T-helper 2 cell treated with Interferon-gamma antibody and Interleukin-4, amounts not matched to agents 5 μg/mL and 100 μg/mL, for 36 hours (primary cell): ENCODE measurements at regions not wholly inside any gene's neighbourhood (a gene's known extent, or its start where the extent isn't known, plus 50 kb on each side); places are given as distances from the start of the nearest gene placed in this dataset.

Experiments used
- DNase-seq: peaks from one replicate; pipeline ENCODE4 v3.0.0; 2021; ENCODE audit warnings: low spot score
- H3K27ac Mint-ChIP-seq: one replicate; pipeline ENCODE4 v1.8.0; 2021; ENCODE audit warnings: mild to moderate bottlenecking, mixed read lengths
- H3K27me3 Mint-ChIP-seq: one replicate; pipeline ENCODE4 v1.8.0; 2021; ENCODE audit warnings: low read depth, mixed read lengths
- H3K36me3 Mint-ChIP-seq: one replicate; pipeline ENCODE4 v1.8.0; 2021; ENCODE audit warnings: low read depth, mixed read lengths
- H3K4me1 Mint-ChIP-seq: one replicate; pipeline ENCODE4 v1.8.0; 2021; ENCODE audit warnings: low read depth, mixed read lengths
- H3K4me3 Mint-ChIP-seq: one replicate; pipeline ENCODE4 v1.8.0; 2022; ENCODE audit warnings: mild to moderate bottlenecking, moderate library complexity, mixed read lengths
- H3K9me3 Mint-ChIP-seq: one replicate; pipeline ENCODE4 v1.8.0; 2021; ENCODE audit warnings: mixed read lengths

GRCh38 chr21:23398726-23399125, 2208.6 kb downstream of the MRPL39 start:
- Mint-ChIP-seq H3K4me3 (no peak overlapping the region), H3K36me3 (no peaks in the 10 kb centered on the region), H3K27ac (no peak overlapping the region), H3K4me1 (no peaks in the 10 kb centered on the region), H3K9me3 (no peaks in the 10 kb centered on the region), H3K27me3 (no peaks in the 10 kb centered on the region)
- DNase-seq, result no peak

- no peaks in the 10 kb centered on the region for H3K27me3 Mint-ChIP-seq
- no peak overlapping the region for H3K27ac Mint-ChIP-seq
- H3K4me1 Mint-ChIP-seq, result no peaks in the 10 kb centered on the region
- no peak for DNase-seq
- H3K9me3 Mint-ChIP-seq, result no peaks in the 10 kb centered on the region
- H3K36me3 Mint-ChIP-seq, result no peaks in the 10 kb centered on the region
- H3K4me3 Mint-ChIP-seq, result no peak overlapping the region
These were observed 2212.8 kb downstream of the MRPL39 start for GRCh38 chr21:23394458-23394857.

- no peaks in the 10 kb centered on the region for H3K36me3 Mint-ChIP-seq
- H3K27ac Mint-ChIP-seq, result no peak overlapping the region
- H3K27me3 Mint-ChIP-seq, result no peaks in the 10 kb centered on the region
- no peaks in the 10 kb centered on the region for H3K9me3 Mint-ChIP-seq
- no peak overlapping the region for H3K4me3 Mint-ChIP-seq
- no peak for DNase-seq
- H3K4me1 Mint-ChIP-seq, result no peaks in the 10 kb centered on the region
These were observed 2222.6 kb downstream of the MRPL39 start for GRCh38 chr21:23384679-23385078.

- Mint-ChIP-seq H3K27me3 (no peaks in the 10 kb centered on the region), H3K4me1 (no peaks in the 10 kb centered on the region), H3K9me3 (peaks cover 7% of the 10 kb centered on the region), H3K36me3 (no peaks in the 10 kb centered on the region), H3K27ac (no peak overlapping the region), H3K4me3 (no peak overlapping the region)
- no peak for DNase-seq
These were observed 2233.1 kb downstream of the MRPL39 start for GRCh38 chr21:23374155-23374554.

GRCh38 chr21:23356905-23357304, 2250.4 kb downstream of the MRPL39 start:
- H3K4me3 Mint-ChIP-seq, result no peak overlapping the region
- H3K4me1 Mint-ChIP-seq, result no peaks in the 10 kb centered on the region
- peaks cover 12% of the 10 kb centered on the region for H3K9me3 Mint-ChIP-seq
- no peak for DNase-seq
- H3K27ac Mint-ChIP-seq, result no peak overlapping the region
- H3K36me3 Mint-ChIP-seq, result no peaks in the 10 kb centered on the region
- no peaks in the 10 kb centered on the region for H3K27me3 Mint-ChIP-seq

- Mint-ChIP-seq H3K9me3 (peaks cover 4% of the 10 kb centered on the region), H3K27me3 (no peaks in the 10 kb centered on the region), H3K36me3 (no peaks in the 10 kb centered on the region), H3K4me3 (no peak overlapping the region), H3K27ac (no peak overlapping the region), H3K4me1 (no peaks in the 10 kb centered on the region)
- DNase-seq, result no peak
These were observed 2291.1 kb downstream of the MRPL39 start for GRCh38 chr21:23316190-23316589.

GRCh38 chr21:23308741-23309140, 2298.5 kb downstream of the MRPL39 start:
- Mint-ChIP-seq H3K4me1 (no peaks in the 10 kb centered on the region), H3K36me3 (no peaks in the 10 kb centered on the region), H3K27ac (no peak overlapping the region), H3K4me3 (no peak overlapping the region), H3K9me3 (peaks cover 5% of the 10 kb centered on the region), H3K27me3 (no peaks in the 10 kb centered on the region)
- DNase-seq, result no peak

- no peaks in the 10 kb centered on the region for H3K4me1 Mint-ChIP-seq
- H3K4me3 Mint-ChIP-seq, result no peak overlapping the region
- H3K36me3 Mint-ChIP-seq, result no peaks in the 10 kb centered on the region
- no peaks in the 10 kb centered on the region for H3K27me3 Mint-ChIP-seq
- H3K9me3 Mint-ChIP-seq, result peaks cover 4% of the 10 kb centered on the region
- H3K27ac Mint-ChIP-seq, result no peak overlapping the region
- no peak for DNase-seq
These were observed 2300.2 kb downstream of the MRPL39 start for GRCh38 chr21:23307065-23307464.

- no peak for DNase-seq
- no peaks in the 10 kb centered on the region for H3K36me3 Mint-ChIP-seq
- no peak overlapping the region for H3K27ac Mint-ChIP-seq
- peaks cover 34% of the 10 kb centered on the region for H3K9me3 Mint-ChIP-seq
- H3K4me3 Mint-ChIP-seq, result no peak overlapping the region
- no peaks in the 10 kb centered on the region for H3K4me1 Mint-ChIP-seq
- H3K27me3 Mint-ChIP-seq, result no peaks in the 10 kb centered on the region
These were observed 2294.1 kb downstream of the NCAM2 start for GRCh38 chr21:23292292-23292691.

GRCh38 chr21:23281917-23282316, 2283.7 kb downstream of the NCAM2 start:
- Mint-ChIP-seq H3K36me3 (no peaks in the 10 kb centered on the region), H3K27ac (no peak overlapping the region), H3K9me3 (peaks cover 6% of the 10 kb centered on the region), H3K4me1 (no peaks in the 10 kb centered on the region), H3K4me3 (no peak overlapping the region), H3K27me3 (no peaks in the 10 kb centered on the region)
- no peak for DNase-seq

GRCh38 chr21:23249760-23250159, 2251.6 kb downstream of the NCAM2 start:
- Mint-ChIP-seq H3K27me3 (no peaks in the 10 kb centered on the region), H3K4me1 (no peaks in the 10 kb centered on the region), H3K4me3 (no peak overlapping the region), H3K36me3 (no peaks in the 10 kb centered on the region), H3K9me3 (peaks cover 8% of the 10 kb centered on the region), H3K27ac (no peak overlapping the region)
- DNase-seq, result no peak

- H3K9me3 Mint-ChIP-seq, result peaks cover 8% of the 10 kb centered on the region
- no peak overlapping the region for H3K4me3 Mint-ChIP-seq
- DNase-seq, result no peak
- no peaks in the 10 kb centered on the region for H3K27me3 Mint-ChIP-seq
- no peak overlapping the region for H3K27ac Mint-ChIP-seq
- H3K36me3 Mint-ChIP-seq, result no peaks in the 10 kb centered on the region
- no peaks in the 10 kb centered on the region for H3K4me1 Mint-ChIP-seq
These were observed 2249.1 kb downstream of the NCAM2 start for GRCh38 chr21:23247334-23247733.

- H3K9me3 Mint-ChIP-seq, result peaks cover 8% of the 10 kb centered on the region
- no peaks in the 10 kb centered on the region for H3K4me1 Mint-ChIP-seq
- no peak overlapping the region for H3K27ac Mint-ChIP-seq
- H3K4me3 Mint-ChIP-seq, result no peak overlapping the region
- DNase-seq, result no peak
- H3K27me3 Mint-ChIP-seq, result no peaks in the 10 kb centered on the region
- H3K36me3 Mint-ChIP-seq, result no peaks in the 10 kb centered on the region
These were observed 2247.0 kb downstream of the NCAM2 start for GRCh38 chr21:23245255-23245654.

GRCh38 chr21:23223882-23224281, 2225.7 kb downstream of the NCAM2 start:
- H3K27ac Mint-ChIP-seq, result no peak overlapping the region
- DNase-seq, result no peak
- no peaks in the 10 kb centered on the region for H3K36me3 Mint-ChIP-seq
- no peaks in the 10 kb centered on the region for H3K27me3 Mint-ChIP-seq
- H3K4me3 Mint-ChIP-seq, result no peak overlapping the region
- H3K9me3 Mint-ChIP-seq, result peaks cover 12% of the 10 kb centered on the region
- no peaks in the 10 kb centered on the region for H3K4me1 Mint-ChIP-seq

- no peak overlapping the region for H3K4me3 Mint-ChIP-seq
- no peak for DNase-seq
- no peak overlapping the region for H3K27ac Mint-ChIP-seq
- H3K9me3 Mint-ChIP-seq, result peaks cover 15% of the 10 kb centered on the region
- H3K36me3 Mint-ChIP-seq, result no peaks in the 10 kb centered on the region
- no peaks in the 10 kb centered on the region for H3K27me3 Mint-ChIP-seq
- H3K4me1 Mint-ChIP-seq, result no peaks in the 10 kb centered on the region
These were observed 2220.5 kb downstream of the NCAM2 start for GRCh38 chr21:23218667-23219066.
